ENCODE measurements at regions not wholly inside any gene's neighbourhood (a gene's known extent, or its start where the extent isn't known, plus 50 kb on each side); places are given as distances from the start of the nearest gene placed in this dataset.
A peak's percentile ranks its signal among the peaks of the same experiment; 100 is the strongest.

GRCh38 chr5:135215617-135216470, 181.8 kb upstream of the PITX1 start:
- no peak overlapping the region for H3K27ac ChIP-seq
- H3K9me3 ChIP-seq = no peaks in the 10 kb centered on the region
- WGBS, 2 donors (ENCODE audit: low coverage in 1 of 2) = 83 to 92% methylated on average over 2 to 7 of the region's 7 CpGs
- H3K4me1 ChIP-seq = peaks cover 0 to 23% (median under 1%) of the 10 kb centered on the region in 3 donors
- H3K4me3 ChIP-seq = no peak overlapping the region
- no peak for TF ChIP-seq POLR2AphosphoS5 (IDR thresholded peaks at IDR 0.05)
- no peak for TF ChIP-seq CTCF (IDR thresholded peaks at IDR 0.05)
- no peak for TF ChIP-seq EP300 (IDR thresholded peaks at IDR 0.05)
- TF ChIP-seq POLR2A (IDR thresholded peaks at IDR 0.05) = no peak
- H3K36me3 ChIP-seq = no peaks in the 10 kb centered on the region
- ATAC-seq = no peak
- no peaks in the 10 kb centered on the region for H3K27me3 ChIP-seq

GRCh38 chr5:135214897-135215616, 181.0 kb upstream of the PITX1 start:
- peak; percentile 31 for ATAC-seq
- no peaks in the 10 kb centered on the region for H3K36me3 ChIP-seq

DNA sequence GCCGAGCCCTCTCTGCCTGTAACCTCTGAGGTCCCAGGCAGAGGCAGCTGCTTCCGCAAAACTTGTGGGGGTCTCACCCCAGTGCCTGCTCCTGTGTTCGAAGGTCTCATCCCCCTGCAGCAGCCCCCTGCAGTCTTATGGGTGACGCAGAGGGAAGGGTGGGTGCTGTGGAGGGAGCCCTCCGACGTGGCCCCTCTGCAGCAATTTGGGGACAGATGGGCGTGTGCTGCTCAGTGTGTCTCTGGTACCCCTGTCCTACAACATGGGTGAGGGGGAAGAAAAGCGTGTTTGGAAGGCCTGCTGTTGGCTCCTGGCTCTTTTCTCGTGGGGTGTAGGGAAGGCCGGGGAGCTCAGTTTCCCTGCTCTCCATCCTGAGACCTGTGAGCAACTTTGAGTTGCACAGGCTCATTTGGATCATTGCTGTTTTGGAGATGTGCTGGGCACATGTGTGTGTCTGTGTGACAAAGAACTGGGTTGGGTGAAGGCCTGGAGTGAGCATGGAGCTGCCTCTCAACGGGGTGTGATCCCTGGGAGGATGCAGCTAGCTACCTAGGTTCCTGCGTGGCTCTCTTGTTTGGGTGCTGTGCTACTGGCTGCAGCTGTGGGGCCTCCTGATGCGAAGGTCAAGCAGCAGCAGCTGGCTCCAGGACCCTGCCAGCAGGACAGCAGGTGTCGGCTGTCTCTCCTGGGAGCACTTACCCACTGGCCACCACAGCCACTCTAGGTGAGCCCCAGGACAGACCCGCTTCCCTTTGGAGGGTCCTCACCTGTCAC, 179.6 kb upstream of the PITX1 start:
- 80% methylated on average over 1 of the region's 15 CpGs; no CpG with 5 or more reads in 1 of the 2 donors for WGBS, 2 donors (ENCODE audit: low coverage in 1 of 2)
- Histone ChIP-seq H3K4me1 (peaks cover 0 to 40% (median 8%) of the 10 kb centered on the region in 3 donors), H3K27ac (no peak overlapping the region), H3K4me3 (no peak overlapping the region), H3K27me3 (no peaks in the 10 kb centered on the region), H3K36me3 (no peaks in the 10 kb centered on the region), H3K9me3 (no peaks in the 10 kb centered on the region)
- TF ChIP-seq POLR2A (IDR thresholded peaks at IDR 0.05) (no peak), POLR2AphosphoS5 (IDR thresholded peaks at IDR 0.05) (no peak), CTCF (IDR thresholded peaks at IDR 0.05) (no peak), EP300 (IDR thresholded peaks at IDR 0.05) (no peak)
- ATAC-seq = no peak

More at GRCh38 chr5:135214897-135215616, 181.0 kb upstream of the PITX1 start:
- no peak overlapping the region for H3K27ac ChIP-seq
- no peaks in the 10 kb centered on the region for H3K27me3 ChIP-seq
- H3K4me1 ChIP-seq = peaks cover 0 to 30% (median 3%) of the 10 kb centered on the region in 3 donors
- 79 to 80% methylated on average over 3 to 6 of the region's 7 CpGs for WGBS, 2 donors (ENCODE audit: low coverage in 1 of 2)
- TF ChIP-seq POLR2AphosphoS5 (IDR thresholded peaks at IDR 0.05) (no peak), POLR2A (IDR thresholded peaks at IDR 0.05) (no peak), EP300 (IDR thresholded peaks at IDR 0.05) (no peak), CTCF (IDR thresholded peaks at IDR 0.05) (no peak)
- no peaks in the 10 kb centered on the region for H3K9me3 ChIP-seq
- H3K4me3 ChIP-seq = no peak overlapping the region

DNA sequence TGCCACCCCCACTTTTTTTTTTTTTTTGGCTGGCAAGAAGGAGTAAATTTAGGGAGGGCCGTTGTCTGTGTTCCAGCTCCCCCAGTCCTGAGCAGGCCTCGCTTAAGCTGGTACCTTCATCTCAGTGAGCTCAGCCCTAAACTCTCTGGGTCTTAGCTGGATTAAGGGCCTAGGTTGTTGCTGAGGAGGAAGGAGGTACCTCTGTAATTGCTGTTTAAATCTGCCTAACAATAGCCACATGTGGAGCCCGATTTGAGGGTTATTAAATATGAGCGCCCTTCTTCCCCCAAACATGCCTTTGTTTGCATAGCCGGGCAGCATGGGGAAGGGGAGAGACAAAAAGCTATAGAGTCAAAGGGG, 179.0 kb upstream of the PITX1 start:
- H3K36me3 ChIP-seq = no peaks in the 10 kb centered on the region
- 80% methylated on average over 1 of the region's 5 CpGs; no CpG with 5 or more reads in 1 of the 2 donors for WGBS, 2 donors (ENCODE audit: low coverage in 1 of 2)
- no peaks in the 10 kb centered on the region for H3K9me3 ChIP-seq
- no peak overlapping the region for H3K4me3 ChIP-seq
- peaks cover 0 to 45% (median 8%) of the 10 kb centered on the region in 3 donors for H3K4me1 ChIP-seq
- H3K27me3 ChIP-seq = no peaks in the 10 kb centered on the region
- ATAC-seq = no peak
- peak overlapping the region in 1 of 4 donors; percentile 3 for H3K27ac ChIP-seq
- TF ChIP-seq CTCF (IDR thresholded peaks at IDR 0.05) (no peak), POLR2A (IDR thresholded peaks at IDR 0.05) (no peak), EP300 (IDR thresholded peaks at IDR 0.05) (no peak), POLR2AphosphoS5 (IDR thresholded peaks at IDR 0.05) (no peak)

All from gastroesophageal sphincter (tissue), 4 donors.